Hepatocyte (in vitro differentiated cells): ENCODE measurements at regions not wholly inside any gene's neighbourhood (a gene's known extent, or its start where the extent isn't known, plus 50 kb on each side); places are given as distances from the start of the nearest gene placed in this dataset.

Experiments
- DNase-seq: peaks from one replicate; pipeline ENCODE4 v3.0.0-alpha.2; 2016; ENCODE audit warnings: low spot score
- H2AFZ ChIP-seq: fragments of 200-600 bp; sonication (generic); 2 replicates; pipeline ENCODE4 v1.6.0; 2016; ENCODE audit warnings: antibody characterized with exemption, mild to moderate bottlenecking
- H3K27ac ChIP-seq: fragments of 200-600 bp; sonication (generic); 2 replicates; pipeline ENCODE4 v1.5.1; 2016; ENCODE audit warnings: mild to moderate bottlenecking
- H3K27me3 ChIP-seq: fragments of 200-600 bp; sonication (generic); 2 replicates; pipeline ENCODE4 v1.6.1; 2016
- H3K36me3 ChIP-seq: fragments of 200-600 bp; sonication (generic); replicated peaks from 2 replicates; pipeline ENCODE4 v1.5.1; 2016; ENCODE audit warnings: low read depth; ENCODE audit not compliant: insufficient read depth
- H3K4me1 ChIP-seq: fragments of 200-600 bp; sonication (generic); 2 replicates; pipeline ENCODE4 v1.5.1; 2016; ENCODE audit warnings: mild to moderate bottlenecking, moderate library complexity; ENCODE audit not compliant: insufficient read depth
- H3K4me2 ChIP-seq: fragments of 200-600 bp; sonication (generic); 2 replicates; pipeline ENCODE4 v1.6.0; 2016
- H3K4me3 ChIP-seq: fragments of 200-600 bp; sonication (generic); 2 replicates; pipeline ENCODE4 v1.5.1; 2016; ENCODE audit warnings: mild to moderate bottlenecking
- H3K79me2 ChIP-seq: fragments of 200-600 bp; sonication (generic); 2 replicates; pipeline ENCODE4 v1.6.0; 2017; ENCODE audit warnings: mild to moderate bottlenecking
- H3K9me2 ChIP-seq: fragments of 200-600 bp; sonication (generic); replicated peaks from 2 replicates; pipeline ENCODE4 v1.6.0; 2017; ENCODE audit warnings: mild to moderate bottlenecking; ENCODE audit not compliant: insufficient read depth
- H3K9me3 ChIP-seq: fragments of 200-600 bp; sonication (generic); 2 replicates; pipeline ENCODE4 v1.5.1; 2016; ENCODE audit warnings: low read depth, mild to moderate bottlenecking
- H4K20me1 ChIP-seq: fragments of 200-600 bp; sonication (generic); 2 replicates; pipeline ENCODE4 v1.6.0; 2016; ENCODE audit warnings: mild to moderate bottlenecking; ENCODE audit not compliant: insufficient read depth, poor library complexity, severe bottlenecking
- whole genome bisulfite sequencing: methylation state at CpG from one replicate; pipeline ENCODE4 v1.1.6; 2016; ENCODE audit warnings: low lambda C conversion rate; ENCODE audit errors: missing lambda C conversion rate; 5-methylcytosine and 5-hydroxymethylcytosine counted together
- TF ChIP-seq, protein P1 (sequence below): fragments of 200-600 bp; sonication (generic); IDR thresholded peaks from 2 replicates; pipeline ENCODE4 v1.5.1; 2016; ENCODE audit warnings: antibody characterized with exemption, mild to moderate bottlenecking; ENCODE audit not compliant: poor library complexity

DNA sequence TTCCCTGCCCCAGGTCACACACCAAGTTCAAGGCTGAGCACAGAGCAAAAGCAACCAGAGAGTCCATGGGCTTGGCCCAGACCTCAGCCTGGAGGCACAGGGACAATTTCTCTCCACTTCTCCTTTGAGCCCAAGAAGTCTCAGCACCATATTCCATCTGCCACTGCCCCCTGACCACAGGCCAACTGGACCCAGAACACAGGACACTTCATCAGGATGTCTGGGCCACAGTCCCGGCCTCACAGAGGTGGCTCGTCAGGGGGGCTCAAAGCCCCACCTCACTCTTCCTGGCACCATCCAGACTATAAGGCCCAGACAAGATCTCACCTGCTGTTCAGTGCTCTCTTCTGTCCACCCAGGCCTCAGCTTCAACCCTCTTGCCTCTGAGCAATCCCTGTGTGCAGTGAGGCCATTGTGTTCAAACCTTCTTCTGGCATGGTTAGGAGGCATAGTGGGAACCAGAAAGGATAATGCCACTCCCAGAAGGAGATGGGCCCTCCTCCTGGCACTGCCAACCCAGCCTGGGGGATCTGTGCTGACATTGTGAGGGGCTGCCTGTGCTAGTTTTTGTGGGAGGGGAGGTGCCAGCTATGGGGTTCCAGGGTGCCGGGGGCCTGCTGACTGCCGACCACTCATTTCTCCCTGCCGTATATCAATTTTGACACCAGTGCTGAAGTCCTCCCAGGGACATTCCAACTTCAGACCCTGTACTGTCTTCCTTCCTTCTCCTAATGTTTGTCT, 49.7 kb upstream of the ANTXRL start:
- 89% methylated on average over 5 of the region's 5 CpGs for WGBS
- Histone ChIP-seq H4K20me1 (no peaks in the 10 kb centered on the region), H3K9me3 (no peaks in the 10 kb centered on the region), H3K27ac (no peak overlapping the region), H3K36me3 (no peaks in the 10 kb centered on the region), H3K4me1 (no peaks in the 10 kb centered on the region), H3K4me2 (no peak overlapping the region), H3K27me3 (no peaks in the 10 kb centered on the region), H3K79me2 (no peaks in the 10 kb centered on the region), H2AFZ (no peak overlapping the region), H3K9me2 (no peaks in the 10 kb centered on the region), H3K4me3 (no peak overlapping the region)
- DNase-seq = no peak
- TF ChIP-seq, protein P1, sequence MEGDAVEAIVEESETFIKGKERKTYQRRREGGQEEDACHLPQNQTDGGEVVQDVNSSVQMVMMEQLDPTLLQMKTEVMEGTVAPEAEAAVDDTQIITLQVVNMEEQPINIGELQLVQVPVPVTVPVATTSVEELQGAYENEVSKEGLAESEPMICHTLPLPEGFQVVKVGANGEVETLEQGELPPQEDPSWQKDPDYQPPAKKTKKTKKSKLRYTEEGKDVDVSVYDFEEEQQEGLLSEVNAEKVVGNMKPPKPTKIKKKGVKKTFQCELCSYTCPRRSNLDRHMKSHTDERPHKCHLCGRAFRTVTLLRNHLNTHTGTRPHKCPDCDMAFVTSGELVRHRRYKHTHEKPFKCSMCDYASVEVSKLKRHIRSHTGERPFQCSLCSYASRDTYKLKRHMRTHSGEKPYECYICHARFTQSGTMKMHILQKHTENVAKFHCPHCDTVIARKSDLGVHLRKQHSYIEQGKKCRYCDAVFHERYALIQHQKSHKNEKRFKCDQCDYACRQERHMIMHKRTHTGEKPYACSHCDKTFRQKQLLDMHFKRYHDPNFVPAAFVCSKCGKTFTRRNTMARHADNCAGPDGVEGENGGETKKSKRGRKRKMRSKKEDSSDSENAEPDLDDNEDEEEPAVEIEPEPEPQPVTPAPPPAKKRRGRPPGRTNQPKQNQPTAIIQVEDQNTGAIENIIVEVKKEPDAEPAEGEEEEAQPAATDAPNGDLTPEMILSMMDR = no peak
